GM21717 (cell line): ENCODE measurements at regions not wholly inside any gene's neighbourhood (a gene's known extent, or its start where the extent isn't known, plus 50 kb on each side); places are given as distances from the start of the nearest gene placed in this dataset.

Experiments used
- ATAC-seq: cut with Tn5 transposase; IDR thresholded peaks from one replicate; pipeline ENCODE4 v1.9.1; 2021; ENCODE audit warnings: mild to moderate bottlenecking, moderate library complexity; ENCODE audit not compliant: unreplicated experiment

- no peak for ATAC-seq
These were observed 334.5 kb upstream of the EMCN start for GRCh38 chr4:100852326-100852725.

GRCh38 chr4:100849319-100849718 lies 331.5 kb upstream of the EMCN start:
- no peak for ATAC-seq

- peak; percentile 72 for ATAC-seq
These were observed 331.0 kb upstream of the EMCN start for GRCh38 chr4:100848841-100849240.

GRCh38 chr4:100843910-100844309 lies 326.1 kb upstream of the EMCN start:
- peak; percentile 75 for ATAC-seq

GRCh38 chr4:100842856-100843255 lies 325.0 kb upstream of the EMCN start:
- ATAC-seq: no peak

- ATAC-seq: no peak
These were observed 324.1 kb upstream of the EMCN start for GRCh38 chr4:100841911-100842310.

GRCh38 chr4:100839712-100840111 lies 321.9 kb upstream of the EMCN start:
- no peak for ATAC-seq

GRCh38 chr4:100838286-100838685 lies 320.5 kb upstream of the EMCN start:
- ATAC-seq: no peak

GRCh38 chr4:100836929-100837328 lies 319.1 kb upstream of the EMCN start:
- no peak for ATAC-seq

GRCh38 chr4:100834616-100835015 lies 316.8 kb upstream of the EMCN start:
- ATAC-seq: no peak

- no peak for ATAC-seq
These were observed 316.1 kb upstream of the EMCN start for GRCh38 chr4:100833906-100834305.

GRCh38 chr4:100828986-100829685 lies 311.3 kb upstream of the EMCN start:
- no peak for ATAC-seq

GRCh38 chr4:100828364-100828763 lies 310.5 kb upstream of the EMCN start:
- ATAC-seq: no peak

- no peak for ATAC-seq
These were observed 309.9 kb upstream of the EMCN start for GRCh38 chr4:100827756-100828155.

GRCh38 chr4:100826808-100827548 lies 309.2 kb upstream of the EMCN start:
- no peak for ATAC-seq

GRCh38 chr4:100826067-100826466 lies 308.2 kb upstream of the EMCN start:
- ATAC-seq: no peak

GRCh38 chr4:100823993-100824323 lies 306.1 kb upstream of the EMCN start:
- peak; percentile 6 for ATAC-seq

GRCh38 chr4:100823066-100823992 lies 305.5 kb upstream of the EMCN start:
- peak; percentile 87 for ATAC-seq

GRCh38 chr4:100820249-100820648 lies 302.4 kb upstream of the EMCN start:
- no peak for ATAC-seq

GRCh38 chr4:100819505-100819904 lies 301.7 kb upstream of the EMCN start:
- ATAC-seq: no peak

- no peak for ATAC-seq
These were observed 298.7 kb upstream of the EMCN start for GRCh38 chr4:100816436-100817045.
